ENCODE measurements at regions not wholly inside any gene's neighbourhood (a gene's known extent, or its start where the extent isn't known, plus 50 kb on each side); places are given as distances from the start of the nearest gene placed in this dataset.
"Not testable (repeated sequence)": the region's sequence is repeated elsewhere in the genome, so short reads cannot be mapped to it uniquely, and the experiment has no call there.

DNA sequence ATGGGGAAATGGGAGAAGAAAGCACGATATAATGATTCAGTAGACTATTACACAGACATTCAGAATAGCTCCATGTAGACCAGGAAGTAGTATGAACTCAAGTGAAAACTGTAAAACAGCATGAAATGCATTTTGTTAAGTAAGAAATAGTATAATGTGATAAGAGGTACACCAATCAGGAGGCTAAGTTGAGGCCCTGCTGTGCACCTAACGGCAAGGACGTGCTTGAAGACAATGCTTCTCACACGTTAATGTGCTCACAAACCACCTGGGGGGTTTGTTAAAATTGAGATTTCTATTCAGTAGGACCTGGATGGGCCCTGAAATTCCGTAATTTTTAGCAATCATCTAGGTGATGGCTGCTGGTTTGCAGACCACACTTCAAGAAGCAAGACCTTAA lies 178.9 kb upstream of the SULF2 start:
- in situ Hi-C loops (cut with HindIII; ENCODE audit: low pct_ligation_motif_present, low pct_unique_long_range_greater_than_20kb, low sequenced_read_pairs) = no loop called here
- no peak for DNase-seq

DNA sequence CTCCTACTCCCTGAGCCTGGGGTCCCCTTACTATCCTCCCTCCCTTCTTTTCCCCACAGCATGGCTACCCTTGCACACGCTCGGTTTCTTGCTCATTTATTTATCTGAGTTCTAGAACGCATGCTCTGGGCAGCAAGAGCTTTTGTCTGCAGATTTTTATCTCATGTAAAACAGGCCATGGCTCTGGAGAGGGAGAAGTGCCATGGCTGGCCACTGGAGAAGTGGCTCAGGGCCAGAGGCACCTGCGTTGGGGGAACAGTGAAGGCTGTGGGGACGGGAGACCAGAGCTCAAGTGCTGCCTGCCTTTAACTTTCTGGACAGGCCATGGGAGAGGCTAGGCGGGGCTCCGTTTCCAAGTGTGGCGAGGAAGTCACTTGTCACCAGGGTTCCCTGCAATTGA lies 177.7 kb upstream of the SULF2 start:
- in situ Hi-C loops (cut with HindIII; ENCODE audit: low pct_ligation_motif_present, low pct_unique_long_range_greater_than_20kb, low sequenced_read_pairs) = no loop called here

DNA sequence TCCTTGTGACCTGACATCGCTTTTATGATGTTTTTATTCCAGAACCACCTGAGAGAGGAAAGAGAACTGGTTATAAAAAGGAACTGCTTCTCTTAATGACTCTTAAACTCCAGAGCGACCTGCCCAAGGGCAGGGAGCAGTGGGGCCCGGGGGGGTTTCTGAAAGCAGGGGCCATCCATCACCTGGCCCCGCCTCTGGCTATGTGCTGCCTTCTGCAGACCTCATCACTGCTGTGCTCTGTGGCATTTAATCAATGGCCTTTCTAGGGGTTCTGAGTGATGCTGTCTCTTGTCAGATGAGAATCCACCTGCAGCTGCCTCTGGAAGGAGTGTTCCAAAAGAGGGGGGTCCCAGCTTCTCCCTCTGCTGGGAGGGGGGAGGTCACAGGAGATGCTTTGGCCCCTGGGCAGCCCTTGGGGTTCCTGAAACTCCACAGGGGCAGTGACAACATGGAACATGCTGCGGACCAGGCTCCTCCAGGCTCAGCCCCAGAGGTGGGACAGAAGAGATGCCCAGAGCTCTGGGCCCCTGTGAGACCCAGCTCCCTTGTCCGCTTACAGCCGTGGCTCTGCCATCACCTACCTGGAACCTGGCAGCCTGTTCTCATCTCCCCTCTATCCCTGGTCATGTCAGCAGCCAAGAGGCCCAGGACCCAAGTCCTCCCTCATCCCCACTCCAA lies 177.1 kb upstream of the SULF2 start:
- in situ Hi-C loops (cut with HindIII; ENCODE audit: low pct_ligation_motif_present, low pct_unique_long_range_greater_than_20kb, low sequenced_read_pairs) = no loop called here
- DNase-seq = no peak

More for the DNA sequence above, 177.7 kb upstream of the SULF2 start:
- no peak for DNase-seq

DNA sequence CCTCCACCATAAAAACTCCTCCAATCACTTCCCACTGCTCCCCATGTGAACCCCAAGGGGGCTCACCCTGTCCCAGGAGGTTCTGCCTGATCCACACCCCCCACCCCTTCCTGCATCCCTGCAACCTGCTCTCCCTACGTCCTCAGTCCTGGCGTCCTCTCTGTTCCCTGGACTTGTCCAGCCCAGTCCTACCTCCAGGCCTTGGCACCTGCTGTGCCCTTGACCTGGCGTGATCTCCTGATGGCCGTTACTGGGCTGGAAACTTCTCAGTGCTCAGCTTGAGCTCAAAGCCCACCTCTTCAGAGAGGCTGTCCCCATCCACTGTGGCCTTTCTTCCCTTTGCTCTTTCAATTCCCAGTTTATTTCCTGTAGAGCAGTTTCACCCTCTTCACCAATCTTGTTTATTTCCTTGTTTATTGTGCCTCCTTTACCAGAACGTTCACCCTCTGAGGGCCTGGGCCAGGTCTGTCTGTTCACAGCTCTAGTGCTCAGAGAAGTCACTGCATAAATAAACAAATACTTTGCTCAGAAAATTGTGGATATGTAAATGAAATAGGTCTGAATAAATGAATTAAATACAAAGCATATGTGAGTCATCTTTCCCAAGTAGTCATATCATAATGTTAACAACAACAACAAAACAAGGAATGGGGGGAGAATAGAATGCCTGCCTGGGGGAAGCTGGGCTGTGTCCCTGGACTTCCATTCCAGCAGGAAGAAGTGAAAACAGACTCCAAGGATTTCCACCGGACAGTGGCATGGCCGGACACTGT lies 175.7 kb upstream of the SULF2 start:
- no peak for DNase-seq
- in situ Hi-C loops (cut with HindIII; ENCODE audit: low pct_ligation_motif_present, low pct_unique_long_range_greater_than_20kb, low sequenced_read_pairs) = no loop called here

DNA sequence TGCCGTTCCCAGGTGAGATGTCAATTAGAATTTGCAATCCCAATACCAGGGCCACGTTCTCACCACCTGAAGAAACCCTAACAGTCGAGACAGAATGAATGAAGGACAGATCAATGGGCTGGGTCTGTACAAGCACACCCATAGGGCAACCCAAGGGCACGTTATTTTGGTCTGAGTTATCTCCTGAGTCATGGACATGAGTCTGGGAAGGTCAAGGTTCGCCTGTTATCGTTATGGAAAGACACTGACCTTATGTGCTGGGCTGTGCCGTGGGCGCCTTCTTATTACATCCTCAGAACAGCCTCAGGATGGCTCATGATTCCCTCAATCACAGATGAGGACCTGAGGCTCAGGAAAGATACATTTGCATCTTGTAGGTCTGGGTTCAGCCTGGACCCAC lies 175.0 kb upstream of the SULF2 start:
- no peak for DNase-seq
- in situ Hi-C loops (cut with HindIII; ENCODE audit: low pct_ligation_motif_present, low pct_unique_long_range_greater_than_20kb, low sequenced_read_pairs) = no loop called here

DNA sequence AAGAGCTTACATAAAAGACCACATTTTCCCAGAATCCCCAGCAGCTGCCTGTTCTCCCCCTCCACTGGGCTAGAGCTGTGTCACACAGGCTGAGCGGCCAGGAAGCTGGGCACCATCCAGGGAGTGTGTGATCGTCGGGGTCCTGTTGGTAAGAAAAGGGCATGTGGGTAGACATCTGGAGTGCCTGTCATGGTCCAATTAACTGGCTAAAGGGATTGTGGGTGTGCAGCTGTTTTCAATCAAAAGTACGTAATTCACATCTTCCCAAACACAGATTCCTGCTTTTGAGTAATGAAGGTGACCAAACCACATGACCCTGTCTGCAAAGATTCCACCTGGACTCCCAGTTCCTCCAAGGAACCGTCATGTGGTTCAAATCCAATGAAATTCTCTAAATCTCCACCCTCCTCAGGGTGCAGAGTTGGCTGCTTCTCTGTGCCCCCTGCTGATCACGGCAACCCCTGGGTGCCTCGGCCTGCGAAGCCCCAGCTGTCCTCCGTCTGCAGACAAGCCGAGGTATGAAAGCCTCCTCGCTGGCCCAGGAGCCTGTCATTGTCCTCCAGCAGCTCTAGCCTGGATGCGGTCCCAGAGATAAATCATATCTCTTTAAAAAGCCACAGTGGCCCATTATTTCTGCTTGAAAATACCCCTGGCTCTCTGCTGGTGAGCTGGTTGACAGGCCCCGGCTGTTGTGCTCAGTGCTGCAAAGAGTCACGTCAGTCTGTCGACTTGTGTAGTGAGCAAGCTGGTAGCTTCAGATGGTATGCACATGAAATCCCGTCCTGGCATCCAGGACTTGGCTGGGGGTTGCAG lies 172.9 kb upstream of the SULF2 start:
- DNase-seq; in situ Hi-C loops (cut with HindIII; ENCODE audit: low pct_ligation_motif_present, low pct_unique_long_range_greater_than_20kb, low sequenced_read_pairs): not testable (repeated sequence)

DNA sequence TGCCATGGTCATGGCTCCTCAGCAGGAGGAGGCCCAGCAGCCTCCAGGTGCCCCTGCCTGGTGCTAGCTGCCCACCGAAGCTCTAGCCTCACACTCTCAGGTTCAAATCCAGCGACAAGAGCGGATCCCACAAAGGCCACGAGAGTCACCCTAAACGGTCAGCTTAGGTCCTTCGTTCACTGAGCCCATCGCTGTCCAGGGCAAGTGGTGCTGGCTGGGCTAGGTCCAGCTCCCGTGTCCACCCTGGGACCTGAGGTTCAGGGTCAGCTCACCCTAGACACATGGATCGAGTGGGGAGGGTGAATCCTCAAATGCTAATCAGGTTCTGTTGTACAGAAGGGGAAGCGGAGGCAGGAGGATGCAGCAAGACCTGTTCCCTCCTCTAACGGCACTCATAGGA lies 171.9 kb upstream of the SULF2 start:
- in situ Hi-C loops (cut with HindIII; ENCODE audit: low pct_ligation_motif_present, low pct_unique_long_range_greater_than_20kb, low sequenced_read_pairs) = no loop called here
- DNase-seq = no peak

DNA sequence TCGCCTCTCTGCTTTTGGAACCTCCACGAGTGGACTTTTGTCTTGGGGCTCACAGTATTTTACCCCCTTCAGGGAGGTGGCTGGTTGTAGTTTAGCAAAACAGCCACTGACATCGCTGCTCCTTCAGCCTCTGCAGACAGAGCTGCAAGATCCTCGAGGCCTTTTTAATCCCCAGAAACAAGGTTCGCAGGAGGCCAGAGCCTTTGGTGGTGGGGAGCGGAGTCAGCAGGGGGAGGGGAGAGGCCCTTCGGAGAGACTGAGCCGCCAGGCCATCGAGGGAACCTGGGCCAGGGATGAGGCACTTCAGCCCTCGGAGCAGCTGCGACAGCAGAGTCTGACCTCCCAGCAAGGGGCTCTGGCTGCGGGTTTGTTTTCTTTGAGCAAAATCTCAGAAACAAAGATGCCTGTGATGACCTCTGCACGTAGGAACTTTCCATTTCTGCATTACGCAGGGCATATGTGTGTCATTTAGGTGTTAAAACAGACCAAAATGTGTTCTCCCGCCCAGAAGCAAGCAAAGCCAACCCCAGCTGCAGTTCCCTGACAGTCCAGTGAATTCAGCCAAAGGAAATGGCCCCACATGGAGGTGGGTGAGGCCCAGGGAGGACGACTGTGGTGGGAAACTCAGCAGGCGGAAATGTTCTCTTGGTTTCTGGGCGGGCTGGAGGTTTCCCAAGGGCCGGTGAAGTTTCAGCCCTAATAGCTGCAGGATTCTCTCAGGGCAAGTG lies 171.2 kb upstream of the SULF2 start:
- in situ Hi-C loops (cut with HindIII; ENCODE audit: low pct_ligation_motif_present, low pct_unique_long_range_greater_than_20kb, low sequenced_read_pairs) = no loop called here
- no peak for DNase-seq

DNA sequence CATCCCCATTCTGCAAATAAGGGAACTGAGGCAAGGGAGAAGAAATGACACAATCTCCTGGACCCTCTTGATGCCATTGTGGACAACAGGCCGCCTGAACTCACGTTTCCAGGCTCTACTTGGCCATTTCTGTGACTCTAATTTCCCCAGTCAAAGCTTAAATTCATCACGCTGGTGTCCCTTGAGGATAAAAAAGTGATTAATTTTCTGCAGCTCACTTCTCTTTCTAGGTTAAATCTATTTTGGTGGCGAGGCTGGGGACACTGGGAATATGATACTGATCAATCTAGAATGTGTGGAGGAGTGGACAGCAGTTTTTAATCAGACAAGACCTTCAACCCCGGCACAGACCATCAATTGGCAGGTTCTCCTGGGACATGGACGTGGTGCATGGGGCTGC lies 168.2 kb upstream of the SULF2 start:
- no peak for DNase-seq

DNA sequence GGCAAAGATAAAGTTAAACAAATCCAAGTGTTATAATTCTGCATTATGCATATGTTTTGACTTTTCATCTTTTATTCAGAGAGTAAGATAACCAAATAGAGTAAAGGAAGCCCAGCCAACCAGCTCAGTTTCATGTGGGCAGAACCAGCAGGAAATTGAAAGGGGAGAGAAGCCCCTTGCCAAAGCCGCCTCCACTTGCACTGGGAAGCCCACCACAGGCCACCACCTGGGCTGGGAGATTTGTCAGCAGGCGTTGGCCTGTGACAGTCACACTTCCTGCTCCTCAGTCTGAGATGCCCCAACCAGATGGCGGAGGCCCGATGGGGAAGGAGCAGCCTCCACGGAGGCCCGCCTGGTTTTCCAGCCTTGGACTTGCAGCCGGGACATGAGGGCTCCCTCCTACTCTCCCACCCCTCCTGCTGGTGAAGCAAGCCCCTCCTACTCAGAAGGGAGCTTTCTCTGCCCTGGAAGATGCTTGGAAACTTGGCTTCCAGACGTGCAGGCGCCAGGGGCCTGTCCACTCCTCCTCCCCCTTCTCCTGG lies 166.8 kb upstream of the SULF2 start:
- in situ Hi-C loops (cut with HindIII; ENCODE audit: low pct_ligation_motif_present, low pct_unique_long_range_greater_than_20kb, low sequenced_read_pairs) = no loop called here
- DNase-seq = no peak

More for the DNA sequence above, 168.2 kb upstream of the SULF2 start:
- in situ Hi-C loops (cut with HindIII; ENCODE audit: low pct_ligation_motif_present, low pct_unique_long_range_greater_than_20kb, low sequenced_read_pairs) = no loop called here

DNA sequence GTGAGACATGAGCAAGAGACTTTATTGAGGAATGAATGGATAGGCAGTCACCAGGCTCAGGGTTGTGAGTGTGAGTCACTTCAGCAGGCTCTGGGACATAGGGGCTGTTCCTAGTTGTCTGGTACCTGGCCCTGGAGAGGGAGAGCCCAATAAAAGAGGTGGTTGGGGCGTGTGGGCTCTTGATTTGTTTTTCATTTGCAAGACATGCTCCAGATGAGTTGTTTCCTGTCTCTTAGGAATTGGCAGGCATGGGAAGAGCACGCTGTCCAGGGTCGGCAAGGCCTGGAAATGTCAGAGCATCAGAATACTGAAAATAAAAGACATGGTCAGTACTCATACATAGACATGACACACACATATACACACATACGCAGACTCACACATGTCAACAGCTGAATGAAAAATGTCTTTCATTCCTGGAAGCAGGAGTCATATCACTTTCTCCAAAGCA lies 166.3 kb upstream of the SULF2 start:
- no peak for DNase-seq
- in situ Hi-C loops (cut with HindIII; ENCODE audit: low pct_ligation_motif_present, low pct_unique_long_range_greater_than_20kb, low sequenced_read_pairs) = no loop called here

DNA sequence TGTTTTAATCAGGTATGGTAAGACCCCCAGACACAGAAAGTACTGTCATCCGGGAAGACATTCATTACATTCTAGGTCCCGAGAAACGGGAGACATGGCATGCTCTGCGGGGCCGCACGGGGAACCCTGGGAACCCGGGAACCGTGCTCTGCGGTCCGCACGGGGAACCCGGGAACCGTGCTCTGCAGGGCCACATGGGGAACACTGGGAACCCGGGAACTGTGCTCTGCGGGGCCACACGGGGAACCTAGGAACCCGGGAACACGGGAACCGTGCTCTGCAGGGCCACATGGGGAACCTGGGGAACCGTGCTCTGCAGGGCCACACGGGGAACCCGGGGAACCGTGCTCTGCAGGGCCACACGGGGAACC lies 165.6 kb upstream of the SULF2 start:
- in situ Hi-C loops (cut with HindIII; ENCODE audit: low pct_ligation_motif_present, low pct_unique_long_range_greater_than_20kb, low sequenced_read_pairs) = no loop called here
- DNase-seq = no peak

DNA sequence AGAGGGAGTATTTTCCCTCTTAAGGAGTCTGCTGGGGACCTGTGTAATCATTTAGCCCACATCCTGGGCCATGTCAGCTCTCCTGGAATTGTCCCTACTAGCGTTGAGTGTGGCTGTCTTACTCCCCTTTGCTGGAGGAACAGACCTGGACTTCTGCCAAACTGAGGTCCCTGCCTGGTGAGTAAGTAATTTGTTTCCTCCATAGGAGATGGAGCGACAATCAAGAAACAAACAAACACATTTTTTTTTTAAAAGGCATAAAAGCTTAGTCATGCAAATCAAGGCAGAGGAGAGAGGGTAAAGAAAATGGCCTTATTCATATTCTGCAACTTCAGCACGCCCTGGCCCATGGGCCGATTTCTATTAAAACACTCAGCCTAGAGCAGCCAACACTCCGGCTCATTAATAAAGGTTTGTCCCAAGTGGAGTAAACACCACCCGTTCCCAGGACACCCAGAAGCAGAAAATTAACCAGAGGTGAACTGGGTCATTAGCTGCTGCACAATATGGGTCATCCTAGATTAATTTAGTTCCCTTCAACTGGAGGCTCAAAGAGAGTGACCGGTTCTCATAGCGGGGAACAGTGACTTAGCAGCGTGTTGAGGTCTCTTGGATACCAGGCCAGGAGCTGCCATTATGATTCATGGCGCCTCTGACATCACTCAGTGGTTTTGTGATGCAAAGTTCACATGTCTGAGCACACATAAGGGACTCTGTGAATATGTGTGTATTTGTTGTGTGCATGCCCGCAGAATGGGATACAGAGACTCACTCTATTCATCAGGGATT lies 165.0 kb upstream of the SULF2 start:
- in situ Hi-C loops (cut with HindIII; ENCODE audit: low pct_ligation_motif_present, low pct_unique_long_range_greater_than_20kb, low sequenced_read_pairs) = no loop called here
- no peak for DNase-seq

DNA sequence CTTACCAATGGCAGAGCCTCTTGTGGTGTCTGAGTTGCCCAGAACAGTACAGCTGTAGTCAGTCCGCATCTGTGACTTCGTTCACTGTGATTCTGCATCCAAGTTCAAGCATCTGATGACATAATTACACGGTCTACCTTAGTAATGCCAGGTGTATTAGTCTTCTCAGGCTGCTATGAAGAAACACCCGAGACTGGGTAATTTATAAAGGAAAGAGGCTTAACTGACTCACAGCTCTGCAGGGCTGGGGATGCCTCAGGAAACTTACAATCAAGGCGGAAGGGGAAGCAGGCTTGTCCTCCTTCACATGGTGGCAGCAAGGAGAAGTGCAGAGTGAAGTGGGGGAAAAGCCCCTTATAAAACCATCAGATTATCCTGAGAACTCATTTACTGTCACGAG lies 163.9 kb upstream of the SULF2 start:
- no peak for DNase-seq
- in situ Hi-C loops (cut with HindIII; ENCODE audit: low pct_ligation_motif_present, low pct_unique_long_range_greater_than_20kb, low sequenced_read_pairs) = no loop called here

DNA sequence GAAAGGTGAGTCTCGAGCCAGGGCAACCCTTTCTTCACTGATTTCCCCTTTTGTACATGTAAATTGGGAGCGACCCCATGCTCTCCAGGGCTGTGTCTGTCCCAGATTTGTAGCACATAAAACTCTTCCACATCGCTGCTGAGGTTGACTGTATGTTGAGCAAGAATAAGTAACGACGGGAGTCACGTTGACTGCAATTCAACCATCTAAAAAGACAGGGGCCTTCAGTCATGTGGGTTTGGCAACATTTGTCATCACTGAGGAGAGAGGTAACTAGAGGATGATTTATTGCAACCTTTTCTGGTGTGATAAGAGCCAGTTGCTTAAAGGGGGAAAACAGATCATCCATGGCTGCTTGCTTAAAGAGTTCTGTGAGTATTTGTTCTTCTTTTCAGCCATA lies 159.4 kb upstream of the SULF2 start:
- in situ Hi-C loops (cut with HindIII; ENCODE audit: low pct_ligation_motif_present, low pct_unique_long_range_greater_than_20kb, low sequenced_read_pairs) = no loop called here
- no peak for DNase-seq

DNA sequence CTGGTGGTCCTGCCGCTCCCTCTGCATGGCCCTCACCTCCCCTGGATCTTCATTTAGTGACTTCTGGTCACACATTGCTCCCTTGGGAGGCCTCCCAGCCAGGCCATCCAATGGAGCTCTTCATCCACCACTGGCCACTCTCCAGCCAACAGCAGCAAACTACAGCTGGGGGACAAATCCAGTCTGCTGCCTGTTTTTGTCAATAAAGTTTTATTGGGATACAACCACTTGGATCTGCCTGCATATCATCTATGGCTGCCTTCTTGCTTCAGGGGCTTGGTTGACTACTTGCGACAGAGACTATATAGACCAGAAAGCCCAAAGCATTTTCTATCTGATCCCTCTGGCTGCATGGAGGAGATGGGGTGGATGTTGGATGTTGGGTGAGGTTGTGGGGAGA lies 156.6 kb upstream of the SULF2 start:
- in situ Hi-C loops (cut with HindIII; ENCODE audit: low pct_ligation_motif_present, low pct_unique_long_range_greater_than_20kb, low sequenced_read_pairs) = no loop called here
- no peak for DNase-seq

DNA sequence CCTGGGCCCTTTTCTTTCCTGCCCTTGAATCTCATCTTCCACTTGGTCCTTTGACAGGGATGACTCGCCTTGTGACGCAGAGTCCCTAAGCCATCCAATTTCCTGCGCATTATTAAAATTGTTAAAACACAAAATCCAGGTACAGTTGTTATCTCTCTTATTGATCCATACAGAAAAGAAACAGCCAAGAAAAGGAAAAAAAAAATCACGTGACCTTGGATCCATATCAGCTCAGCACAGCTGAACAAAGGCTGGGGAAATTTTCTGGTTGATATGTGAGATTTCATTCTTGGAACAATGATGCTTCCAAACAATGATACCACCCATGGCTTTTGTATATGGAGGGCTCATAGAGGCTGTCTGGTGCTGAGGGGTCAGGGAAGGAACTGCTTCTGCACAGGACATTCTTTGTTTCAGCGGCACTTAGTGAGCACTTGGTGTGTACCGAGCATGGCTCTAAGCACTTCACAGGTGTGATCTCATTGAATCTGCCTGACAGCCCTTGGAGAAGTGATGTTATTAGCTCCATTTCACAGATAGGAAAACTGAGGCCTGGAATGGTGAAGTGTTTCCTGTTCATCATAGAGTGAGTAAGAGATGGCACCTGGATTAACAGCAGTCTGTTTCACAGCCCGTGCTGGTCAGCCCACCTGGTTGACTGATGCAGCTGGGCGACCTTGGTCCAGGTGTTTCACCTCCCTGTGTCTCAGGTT lies 155.0 kb upstream of the SULF2 start:
- in situ Hi-C loops (cut with HindIII; ENCODE audit: low pct_ligation_motif_present, low pct_unique_long_range_greater_than_20kb, low sequenced_read_pairs) = no loop called here
- no peak for DNase-seq
